ENCODE measurements at regions not wholly inside any gene's neighbourhood (a gene's known extent, or its start where the extent isn't known, plus 50 kb on each side); places are given as distances from the start of the nearest gene placed in this dataset.

GRCh38 chr20:53736757-53737395, 143.2 kb upstream of the ZNF217 start:
- TF ChIP-seq POLR2AphosphoS5 (IDR thresholded peaks at IDR 0.05; ENCODE audit: low read depth, low read length) (no peak), POLR2A (IDR thresholded peaks at IDR 0.05; ENCODE audit: low read depth, low read length) (no peak), POU2F2 (IDR thresholded peaks at IDR 0.05; ENCODE audit: low read depth, low read length) (no peak; the same call in 1 of the 2 replicates), SPI1 (IDR thresholded peaks at IDR 0.05; ENCODE audit: low read depth, low read length) (peak; percentile 44; the same call in 1 of the 2 replicates), TAF1 (IDR thresholded peaks at IDR 0.05; ENCODE audit: low read depth, low read length) (no peak)
